ENCODE measurements at regions not wholly inside any gene's neighbourhood (a gene's known extent, or its start where the extent isn't known, plus 50 kb on each side); places are given as distances from the start of the nearest gene placed in this dataset.

DNA sequence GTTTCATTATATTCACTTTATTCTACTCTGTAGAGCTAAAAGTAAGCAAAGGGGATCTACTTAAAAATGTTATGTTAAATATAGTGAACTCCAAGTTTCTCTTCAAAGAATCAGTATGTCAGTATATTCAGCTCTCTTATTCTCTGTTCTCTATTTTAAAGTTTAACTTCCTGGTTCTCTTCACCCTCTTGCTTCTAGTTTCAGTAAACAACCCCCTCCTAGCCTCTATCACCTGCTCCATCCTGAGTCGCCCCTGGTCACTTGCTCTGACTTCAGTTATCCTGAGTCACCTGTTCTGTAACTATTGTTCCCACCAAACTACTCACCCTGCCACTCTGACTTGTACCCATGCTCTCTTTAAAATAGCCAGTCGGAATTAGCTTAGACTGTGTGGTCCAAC is 180.9 kb upstream of the AADAT start:
- TF ChIP-seq, protein P1, sequence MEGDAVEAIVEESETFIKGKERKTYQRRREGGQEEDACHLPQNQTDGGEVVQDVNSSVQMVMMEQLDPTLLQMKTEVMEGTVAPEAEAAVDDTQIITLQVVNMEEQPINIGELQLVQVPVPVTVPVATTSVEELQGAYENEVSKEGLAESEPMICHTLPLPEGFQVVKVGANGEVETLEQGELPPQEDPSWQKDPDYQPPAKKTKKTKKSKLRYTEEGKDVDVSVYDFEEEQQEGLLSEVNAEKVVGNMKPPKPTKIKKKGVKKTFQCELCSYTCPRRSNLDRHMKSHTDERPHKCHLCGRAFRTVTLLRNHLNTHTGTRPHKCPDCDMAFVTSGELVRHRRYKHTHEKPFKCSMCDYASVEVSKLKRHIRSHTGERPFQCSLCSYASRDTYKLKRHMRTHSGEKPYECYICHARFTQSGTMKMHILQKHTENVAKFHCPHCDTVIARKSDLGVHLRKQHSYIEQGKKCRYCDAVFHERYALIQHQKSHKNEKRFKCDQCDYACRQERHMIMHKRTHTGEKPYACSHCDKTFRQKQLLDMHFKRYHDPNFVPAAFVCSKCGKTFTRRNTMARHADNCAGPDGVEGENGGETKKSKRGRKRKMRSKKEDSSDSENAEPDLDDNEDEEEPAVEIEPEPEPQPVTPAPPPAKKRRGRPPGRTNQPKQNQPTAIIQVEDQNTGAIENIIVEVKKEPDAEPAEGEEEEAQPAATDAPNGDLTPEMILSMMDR (IDR thresholded peaks at IDR 0.05): no peak
- H3K27ac ChIP-seq: no peak overlapping the region
- H3K4me3 ChIP-seq: no peak overlapping the region
- no peak for DNase-seq (ENCODE audit: low spot score)
- H3K9me3 ChIP-seq: no peaks in the 10 kb centered on the region
- no peaks in the 10 kb centered on the region for H3K36me3 ChIP-seq
- H3K27me3 ChIP-seq: no peaks in the 10 kb centered on the region
- H3K4me1 ChIP-seq: no peaks in the 10 kb centered on the region

DNA sequence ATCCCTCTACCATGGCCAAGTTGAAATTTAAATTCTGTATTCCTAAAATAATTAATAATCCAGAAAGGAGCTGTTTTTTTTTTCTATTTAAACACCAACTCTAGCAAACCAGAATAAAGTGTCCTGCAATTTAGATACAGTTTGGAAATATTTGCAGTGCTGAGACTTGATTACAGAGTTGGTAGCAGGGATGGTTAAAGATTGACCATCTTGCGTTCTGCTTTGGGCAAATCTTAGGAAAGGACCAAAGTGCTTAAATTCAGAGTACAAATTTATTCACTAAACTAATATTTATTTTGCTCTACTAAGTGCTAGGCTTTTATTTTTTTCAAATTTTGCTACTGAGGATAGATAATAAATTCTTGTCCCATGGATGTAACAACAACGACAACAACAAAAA is 180.2 kb upstream of the AADAT start:
- H3K27ac ChIP-seq: no peak overlapping the region
- H3K4me3 ChIP-seq: no peak overlapping the region
- H3K4me1 ChIP-seq: no peaks in the 10 kb centered on the region
- TF ChIP-seq, protein P1 (IDR thresholded peaks at IDR 0.05): no peak
- H3K9me3 ChIP-seq: no peaks in the 10 kb centered on the region
- no peaks in the 10 kb centered on the region for H3K36me3 ChIP-seq
- H3K27me3 ChIP-seq: no peaks in the 10 kb centered on the region
- DNase-seq (ENCODE audit: low spot score): no peak

DNA sequence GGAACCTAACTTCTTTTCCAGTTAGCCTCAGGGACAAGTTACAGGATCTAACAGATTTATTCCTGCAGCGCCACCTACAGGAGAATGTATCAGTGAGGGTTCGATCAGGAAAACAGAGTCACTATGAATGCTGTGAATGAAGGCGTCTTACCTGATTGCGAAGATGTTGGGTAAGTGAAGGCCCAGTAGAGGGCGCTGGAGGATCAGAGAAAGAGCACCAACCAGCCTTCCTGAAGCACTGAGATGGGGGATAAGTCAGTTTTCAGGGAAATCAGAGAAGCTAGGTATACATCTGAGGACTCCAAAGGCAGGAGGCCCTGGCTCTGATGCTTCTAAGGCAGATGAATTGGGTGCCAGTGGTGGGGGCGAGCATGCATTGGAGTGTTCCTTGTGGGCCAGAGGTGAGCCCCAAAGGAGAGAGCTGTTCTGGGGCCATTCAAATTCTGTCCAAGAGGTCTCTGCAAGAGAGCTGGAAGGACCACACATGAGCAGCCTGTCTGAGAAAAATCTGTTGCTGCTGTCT is 169.9 kb upstream of the AADAT start:
- no peaks in the 10 kb centered on the region for H3K4me1 ChIP-seq
- peak; percentile 59 for DNase-seq (ENCODE audit: low spot score)
- no peaks in the 10 kb centered on the region for H3K36me3 ChIP-seq
- H3K4me3 ChIP-seq: no peak overlapping the region
- no peaks in the 10 kb centered on the region for H3K9me3 ChIP-seq
- TF ChIP-seq, protein P1 (IDR thresholded peaks at IDR 0.05): peak in 1 of 2 donors; percentile 61
- no peaks in the 10 kb centered on the region for H3K27me3 ChIP-seq
- H3K27ac ChIP-seq: no peak overlapping the region

- no peaks in the 10 kb centered on the region for H3K4me1 ChIP-seq
- no peak overlapping the region for H3K4me3 ChIP-seq
Measured at GRCh38 chr4:170256807-170257206, 167.1 kb upstream of the AADAT start.

DNA sequence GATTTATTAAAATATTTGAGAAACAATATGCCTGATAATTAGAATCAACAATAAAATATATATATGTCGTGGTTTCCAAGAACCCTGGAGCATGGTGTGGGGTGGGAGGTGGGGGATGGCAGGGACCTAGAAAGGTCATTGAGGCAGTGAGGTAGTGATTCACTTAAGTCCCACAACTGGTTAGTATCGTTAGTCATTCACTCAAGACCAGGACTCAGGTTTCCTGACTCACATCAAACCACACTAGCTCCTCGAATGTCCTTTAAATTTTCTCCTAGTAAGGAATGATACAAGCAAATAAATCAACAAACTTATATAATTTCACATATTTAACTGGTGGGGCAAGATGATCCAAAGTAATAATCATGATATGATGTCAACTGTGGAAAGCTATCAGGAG is 158.8 kb upstream of the AADAT start:
- no peak for DNase-seq (ENCODE audit: low spot score)
- H3K27ac ChIP-seq: no peak overlapping the region
- H3K27me3 ChIP-seq: no peaks in the 10 kb centered on the region
- H3K36me3 ChIP-seq: no peaks in the 10 kb centered on the region
- TF ChIP-seq, protein P1 (IDR thresholded peaks at IDR 0.05): no peak
- H3K9me3 ChIP-seq: no peaks in the 10 kb centered on the region
- H3K4me1 ChIP-seq: no peaks in the 10 kb centered on the region
- no peak overlapping the region for H3K4me3 ChIP-seq

More at GRCh38 chr4:170256807-170257206, 167.1 kb upstream of the AADAT start:
- Histone ChIP-seq H3K27me3 (no peaks in the 10 kb centered on the region), H3K9me3 (no peaks in the 10 kb centered on the region), H3K36me3 (no peaks in the 10 kb centered on the region), H3K27ac (no peak overlapping the region)
- TF ChIP-seq, protein P1 (IDR thresholded peaks at IDR 0.05): no peak
- DNase-seq (ENCODE audit: low spot score): no peak

DNA sequence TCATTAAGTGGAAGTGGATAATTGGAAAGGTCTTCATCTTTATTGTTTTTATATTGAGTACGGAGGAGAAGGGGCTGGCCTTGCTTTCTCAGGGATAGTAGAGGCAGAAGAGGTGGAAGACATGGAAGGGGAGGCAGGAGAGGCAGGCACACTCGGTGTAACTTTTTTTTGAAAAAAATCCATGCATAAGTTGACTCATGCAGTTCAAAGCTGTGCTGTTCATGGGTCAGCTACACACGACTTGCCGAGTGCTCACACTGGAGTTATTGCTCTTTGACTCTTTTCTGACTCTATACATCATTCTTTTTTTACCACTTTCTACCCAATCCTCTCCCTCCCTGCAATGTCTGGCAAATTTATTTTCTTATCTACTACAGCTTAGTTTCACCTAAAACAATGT is 158.3 kb upstream of the AADAT start:
- TF ChIP-seq, protein P1 (IDR thresholded peaks at IDR 0.05): no peak
- Histone ChIP-seq H3K27me3 (no peaks in the 10 kb centered on the region), H3K9me3 (no peaks in the 10 kb centered on the region), H3K4me3 (no peak overlapping the region), H3K4me1 (no peaks in the 10 kb centered on the region), H3K36me3 (no peaks in the 10 kb centered on the region), H3K27ac (no peak overlapping the region)
- DNase-seq (ENCODE audit: low spot score): no peak

Data from right atrium auricular region (tissue), 2 donors.